HG03354 (cell line): ENCODE measurements at regions not wholly inside any gene's neighbourhood (a gene's known extent, or its start where the extent isn't known, plus 50 kb on each side); places are given as distances from the start of the nearest gene placed in this dataset.

Experiments
- ATAC-seq: cut with Tn5 transposase; IDR thresholded peaks from one replicate; pipeline ENCODE4 v1.9.1; 2021; ENCODE audit warnings: mild to moderate bottlenecking; ENCODE audit not compliant: unreplicated experiment, poor library complexity, severe bottlenecking

DNA sequence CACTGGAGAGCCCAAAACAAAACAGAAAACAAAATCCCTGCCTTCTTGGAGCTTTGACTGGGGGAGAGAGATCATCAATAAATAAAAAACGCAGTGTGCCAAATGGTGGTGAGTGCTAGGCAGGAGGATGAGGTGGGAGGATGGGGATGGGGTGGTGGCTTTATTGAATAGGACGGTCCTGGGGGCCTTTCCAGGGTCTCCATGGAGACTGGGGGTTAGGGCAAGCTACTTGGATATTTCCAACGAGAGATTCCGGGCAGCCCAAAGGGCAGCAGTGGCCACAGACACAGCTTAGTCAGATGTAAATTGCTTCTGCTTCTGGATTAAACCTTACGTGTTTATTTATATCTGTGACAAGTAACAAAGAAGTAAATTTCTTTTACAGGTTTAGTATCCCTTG is 700.1 kb downstream of the QKI start:
- ATAC-seq, result no peak

DNA sequence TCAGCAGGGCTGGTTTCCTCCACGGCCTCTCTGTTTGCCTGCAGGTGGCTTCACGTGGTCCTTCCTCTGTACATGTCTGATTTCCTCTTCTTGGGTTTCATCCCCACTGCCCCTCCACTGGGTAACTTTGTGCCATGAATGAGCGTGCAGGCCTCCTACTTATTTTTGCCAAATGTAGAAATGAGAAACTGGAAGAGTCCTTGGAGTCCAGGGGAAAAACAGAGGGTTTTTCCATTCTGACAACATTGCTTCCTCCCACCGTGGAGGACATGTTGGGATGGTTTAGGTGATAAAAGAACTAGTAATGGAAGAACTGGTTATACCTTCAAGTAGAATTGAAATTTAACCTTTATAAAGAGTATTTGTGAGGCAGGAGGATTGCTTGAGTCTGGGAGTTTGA is 699.5 kb downstream of the QKI start:
- no peak for ATAC-seq

DNA sequence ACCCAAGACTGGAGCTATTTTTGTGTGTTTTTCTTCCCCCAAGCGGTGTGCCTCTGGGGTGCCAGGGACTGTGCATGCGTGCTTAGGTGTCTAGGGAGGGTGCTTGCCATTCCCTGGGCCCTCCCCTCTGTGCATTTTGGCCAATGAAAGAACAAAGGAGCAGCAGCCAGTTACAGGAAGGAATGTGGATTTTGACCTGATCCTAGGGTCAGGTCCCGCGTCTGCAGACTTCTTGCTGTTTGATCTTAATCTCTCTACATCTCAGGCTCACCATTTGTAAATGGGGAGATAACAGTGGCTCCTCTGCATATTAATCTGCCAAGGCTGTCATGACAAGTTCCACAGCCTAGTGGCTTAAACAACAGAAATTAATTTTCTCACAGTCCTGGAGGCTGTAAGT is 699.1 kb downstream of the QKI start:
- no peak for ATAC-seq

DNA sequence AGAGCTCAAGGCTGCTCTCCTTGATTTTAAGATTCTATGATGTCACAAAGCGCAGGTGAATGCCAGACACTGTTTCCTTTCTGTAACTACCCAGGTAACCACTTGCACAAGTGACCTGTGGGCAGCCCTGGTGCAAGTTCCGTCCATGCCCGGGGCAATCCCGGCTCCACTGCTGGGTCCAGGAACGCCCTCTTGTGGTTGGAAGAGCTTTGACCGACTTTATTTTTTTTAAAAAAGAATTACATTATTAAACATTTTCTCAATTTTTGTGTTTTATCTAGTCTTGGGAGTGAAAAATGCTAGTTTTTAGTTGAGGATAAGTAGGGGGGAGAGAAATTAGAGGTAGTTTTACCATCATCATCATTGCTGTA is 695.2 kb downstream of the QKI start:
- no peak for ATAC-seq

DNA sequence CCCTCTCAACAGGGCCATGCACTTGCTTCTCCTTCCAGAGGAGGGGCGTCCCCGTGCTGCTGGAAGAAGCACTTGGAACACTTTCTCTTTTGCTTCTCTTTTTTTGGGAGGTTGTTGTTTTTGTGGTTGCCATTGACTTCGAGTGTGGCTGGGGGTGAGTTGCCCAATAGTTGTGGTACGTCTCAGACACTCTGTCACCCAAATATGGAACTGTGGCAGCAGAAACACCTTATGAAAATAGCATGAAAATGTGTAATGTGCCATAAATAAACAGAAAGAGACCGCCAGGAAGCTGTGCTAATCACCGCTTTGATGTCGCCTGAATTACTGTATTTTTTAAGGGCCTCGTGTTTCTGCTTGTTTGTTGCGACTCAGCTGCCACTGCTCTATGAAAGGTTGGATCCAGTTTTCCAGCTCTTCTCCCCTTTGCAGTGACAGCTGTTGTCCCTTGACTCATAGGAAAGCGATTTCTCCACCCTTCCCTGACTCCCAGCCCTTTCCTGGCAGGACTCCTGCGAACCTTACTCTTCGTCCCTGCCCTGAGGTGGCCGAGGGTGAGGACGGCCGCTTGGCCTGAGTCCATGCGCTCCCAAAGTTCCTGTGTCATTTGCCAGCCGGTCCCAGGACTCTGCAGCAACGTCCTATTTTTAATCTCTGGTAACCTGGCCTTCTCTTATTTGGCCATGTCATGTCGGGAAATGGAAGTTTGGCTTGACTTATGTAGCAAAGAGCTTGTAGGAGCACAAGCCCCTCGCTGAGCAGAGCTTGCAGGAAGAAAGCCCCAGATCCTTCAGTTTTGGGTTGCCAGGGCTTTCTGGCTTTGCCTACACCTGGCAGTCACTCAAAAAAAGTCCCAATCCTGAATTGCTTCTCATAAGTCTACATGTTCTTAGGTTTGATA is 694.6 kb downstream of the QKI start:
- ATAC-seq, result no peak

DNA sequence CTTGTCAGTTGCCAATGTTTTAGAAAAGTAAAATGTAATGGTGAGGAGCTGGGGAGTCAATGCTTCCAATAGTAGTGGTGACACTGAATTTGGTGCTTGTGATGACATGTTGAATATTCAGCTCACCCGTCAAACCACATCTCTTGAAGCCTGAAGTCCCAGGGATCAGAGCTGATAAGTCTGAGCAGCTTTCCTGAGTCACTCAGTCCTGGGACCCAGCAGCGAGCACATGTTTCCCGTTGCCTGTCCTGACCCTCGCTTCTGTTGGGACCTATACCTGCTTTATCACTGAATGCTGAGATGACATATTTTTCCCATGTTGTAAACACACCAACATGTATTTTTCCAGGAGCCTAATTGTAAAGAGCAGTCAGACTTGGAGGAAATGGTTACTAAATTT is 693.6 kb downstream of the QKI start:
- ATAC-seq, result no peak

DNA sequence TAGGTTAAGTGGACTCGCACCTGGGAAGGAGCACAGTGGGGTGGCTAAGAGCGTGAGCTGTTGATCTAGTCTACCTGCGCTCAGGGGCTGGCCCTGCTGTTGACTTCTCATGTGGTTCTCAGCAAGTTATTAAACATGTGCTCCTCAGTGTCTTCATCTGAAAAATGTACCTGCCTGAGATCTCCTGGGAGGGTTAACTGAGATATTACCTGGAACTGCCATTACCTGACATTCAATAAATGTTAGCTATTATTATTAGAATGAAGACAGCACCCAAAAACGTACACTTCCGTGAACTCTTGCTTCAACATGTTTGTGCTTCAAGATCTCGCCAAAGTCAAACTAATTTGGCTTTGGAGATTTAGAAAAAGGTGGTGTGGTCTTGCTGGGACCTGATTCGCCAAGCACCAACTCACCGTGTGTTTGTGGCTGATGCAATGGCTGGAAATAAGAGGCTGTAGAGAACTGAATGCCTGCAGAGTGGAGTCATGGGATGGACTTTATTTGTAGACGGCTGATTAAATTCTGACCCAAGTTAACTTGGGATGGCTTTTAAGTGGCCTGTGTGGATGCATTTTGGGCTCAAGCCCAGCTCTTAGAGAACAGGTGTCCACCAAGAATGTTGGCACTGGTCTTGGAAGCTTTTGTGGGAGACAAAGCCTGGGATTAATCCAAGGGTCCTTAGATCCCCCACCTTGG is 692.9 kb downstream of the QKI start:
- ATAC-seq, result no peak

DNA sequence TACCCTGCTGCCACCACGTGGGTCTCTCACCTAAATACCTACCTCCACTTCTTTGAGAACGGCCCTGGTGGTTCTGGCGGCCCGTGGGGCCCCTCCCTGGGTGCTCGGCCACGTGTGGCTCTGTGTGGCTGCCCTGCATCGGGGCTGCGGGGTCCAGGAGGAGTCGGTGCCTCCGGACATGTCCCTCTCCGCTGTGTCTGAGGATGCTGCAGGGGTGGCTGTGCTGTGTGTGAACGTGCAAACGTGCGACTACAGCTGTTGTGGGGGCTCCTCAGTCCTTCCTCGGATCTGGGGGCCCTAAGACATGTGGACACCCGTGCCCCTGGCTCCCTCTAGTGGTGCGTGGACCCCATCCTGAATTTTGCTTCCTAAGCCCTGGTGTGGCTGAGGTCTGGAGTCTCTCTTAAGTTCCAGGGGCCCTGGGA is 691.8 kb downstream of the QKI start:
- ATAC-seq, result no peak

DNA sequence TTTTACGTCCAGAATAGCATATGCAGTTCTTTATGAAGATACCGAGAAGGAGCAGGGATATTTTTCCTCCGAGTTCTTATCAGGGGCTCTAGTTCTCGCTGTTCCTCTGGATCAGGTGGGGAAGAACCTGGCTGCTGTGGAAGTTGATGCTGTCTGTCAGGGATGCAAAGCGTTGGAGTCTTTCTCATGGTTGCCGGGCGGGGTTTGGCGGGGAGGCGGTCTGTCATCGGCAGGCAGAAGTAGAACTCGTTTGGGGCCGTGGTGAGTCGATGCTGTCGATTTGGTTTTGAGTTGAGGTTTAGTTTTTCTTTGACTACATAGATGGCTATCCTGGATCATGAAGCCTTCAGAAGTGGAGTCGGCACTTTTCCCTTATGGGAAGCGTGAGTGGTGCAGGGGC is 691.2 kb downstream of the QKI start:
- ATAC-seq, result no peak

DNA sequence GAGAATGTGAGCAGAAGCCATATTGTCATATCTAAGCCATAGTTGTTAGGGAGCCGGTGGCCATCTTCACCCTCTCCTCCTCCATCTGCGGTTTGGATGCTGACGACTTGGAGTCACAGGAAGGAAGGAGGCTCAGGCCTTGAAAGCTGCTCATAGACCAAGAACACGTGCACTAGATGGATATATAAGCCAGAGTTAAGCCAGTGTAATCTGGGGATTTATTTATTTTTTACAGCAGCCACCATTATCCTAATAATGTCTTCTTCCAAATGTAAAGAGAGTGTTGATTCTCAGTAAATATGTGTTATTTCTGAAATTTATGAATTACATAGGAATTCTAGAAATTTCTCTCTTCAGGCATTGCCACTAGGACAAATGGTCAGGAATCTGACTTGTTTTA is 689.9 kb downstream of the QKI start:
- no peak for ATAC-seq

DNA sequence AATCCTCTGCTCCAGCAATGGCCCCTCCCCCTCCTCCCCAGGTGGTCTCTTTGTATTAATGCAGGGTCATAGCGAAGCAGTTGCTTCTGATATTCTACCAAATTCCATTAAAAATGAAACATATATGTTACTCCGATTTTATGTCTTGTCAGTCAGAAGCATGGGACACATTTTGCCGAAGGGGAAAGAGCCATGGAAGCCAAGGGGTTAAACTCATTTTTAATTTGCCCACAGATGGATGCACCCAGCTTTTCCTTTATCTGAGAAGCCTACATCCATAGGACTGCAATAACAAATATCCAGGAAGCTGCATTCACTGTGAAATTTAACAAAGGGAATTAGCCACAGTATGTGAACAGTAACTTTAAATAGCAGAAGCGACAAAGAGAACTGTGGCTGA is 688.2 kb downstream of the QKI start:
- no peak for ATAC-seq

DNA sequence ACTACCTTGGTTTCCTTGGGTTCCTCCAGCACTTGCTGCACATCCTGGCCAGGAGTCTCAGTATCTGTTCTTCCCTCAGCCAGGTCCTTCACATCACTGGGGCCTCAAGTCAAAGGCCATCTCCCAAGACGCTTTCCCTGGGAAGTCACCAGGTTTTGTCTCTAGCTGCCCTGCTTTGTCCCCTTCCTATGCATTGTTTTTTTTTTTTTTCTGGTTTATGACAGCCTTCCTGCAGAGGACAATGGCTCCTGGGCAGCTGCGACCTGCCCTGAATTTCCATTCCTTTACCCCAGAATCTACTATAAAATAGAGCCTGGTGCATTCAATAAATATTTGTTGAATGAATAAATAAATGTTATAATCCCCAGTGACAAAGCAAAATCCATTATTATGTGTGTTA is 687.3 kb downstream of the QKI start:
- ATAC-seq, result no peak

DNA sequence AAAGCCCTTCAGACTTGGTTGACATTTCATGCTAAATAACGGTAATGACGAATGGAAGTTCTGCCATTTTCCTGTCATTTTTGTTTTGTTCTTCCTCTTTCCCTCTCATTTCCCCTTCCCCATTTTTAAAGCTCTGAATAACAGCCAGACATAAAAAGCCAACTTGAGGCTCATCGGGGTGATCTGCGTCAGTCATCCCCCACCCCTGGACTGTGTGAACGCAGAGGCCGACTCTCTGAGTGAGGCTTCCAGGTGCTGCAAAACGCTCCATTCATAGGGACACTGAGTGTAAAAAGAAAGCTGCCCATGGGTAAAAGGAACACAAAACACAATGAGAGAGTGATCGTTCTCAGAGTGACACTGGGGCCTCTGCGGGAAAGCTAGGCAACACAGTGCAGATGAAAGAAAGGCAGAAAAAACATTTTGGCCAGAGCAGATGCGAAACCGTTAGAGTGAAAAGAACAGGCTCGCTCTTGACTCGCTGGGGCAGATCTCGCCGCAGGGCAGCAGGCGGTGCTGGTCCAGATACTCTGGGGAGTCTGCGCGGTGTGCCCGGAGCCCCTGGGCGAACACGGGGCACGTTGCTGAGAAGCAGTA is 684.8 kb downstream of the QKI start:
- ATAC-seq, result no peak

DNA sequence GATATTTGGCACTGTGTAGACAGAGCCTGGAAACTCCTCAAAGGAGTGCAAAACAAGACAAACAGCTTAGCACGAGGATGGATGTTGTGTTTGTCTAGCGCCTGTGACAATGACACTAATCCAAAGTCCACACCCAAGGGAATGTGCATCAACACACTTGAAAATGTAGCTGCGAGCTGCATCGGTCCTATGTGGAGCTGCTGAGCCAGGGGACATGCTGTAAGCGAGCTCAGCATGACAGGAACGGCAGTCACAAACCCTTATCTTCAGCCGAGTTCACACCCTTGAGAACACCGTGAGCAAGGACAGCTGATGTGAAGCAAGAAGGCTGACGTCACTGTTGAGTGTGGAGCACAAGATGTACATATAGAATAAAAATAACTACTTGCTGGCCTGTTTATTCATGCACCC is 684.3 kb downstream of the QKI start:
- no peak for ATAC-seq

DNA sequence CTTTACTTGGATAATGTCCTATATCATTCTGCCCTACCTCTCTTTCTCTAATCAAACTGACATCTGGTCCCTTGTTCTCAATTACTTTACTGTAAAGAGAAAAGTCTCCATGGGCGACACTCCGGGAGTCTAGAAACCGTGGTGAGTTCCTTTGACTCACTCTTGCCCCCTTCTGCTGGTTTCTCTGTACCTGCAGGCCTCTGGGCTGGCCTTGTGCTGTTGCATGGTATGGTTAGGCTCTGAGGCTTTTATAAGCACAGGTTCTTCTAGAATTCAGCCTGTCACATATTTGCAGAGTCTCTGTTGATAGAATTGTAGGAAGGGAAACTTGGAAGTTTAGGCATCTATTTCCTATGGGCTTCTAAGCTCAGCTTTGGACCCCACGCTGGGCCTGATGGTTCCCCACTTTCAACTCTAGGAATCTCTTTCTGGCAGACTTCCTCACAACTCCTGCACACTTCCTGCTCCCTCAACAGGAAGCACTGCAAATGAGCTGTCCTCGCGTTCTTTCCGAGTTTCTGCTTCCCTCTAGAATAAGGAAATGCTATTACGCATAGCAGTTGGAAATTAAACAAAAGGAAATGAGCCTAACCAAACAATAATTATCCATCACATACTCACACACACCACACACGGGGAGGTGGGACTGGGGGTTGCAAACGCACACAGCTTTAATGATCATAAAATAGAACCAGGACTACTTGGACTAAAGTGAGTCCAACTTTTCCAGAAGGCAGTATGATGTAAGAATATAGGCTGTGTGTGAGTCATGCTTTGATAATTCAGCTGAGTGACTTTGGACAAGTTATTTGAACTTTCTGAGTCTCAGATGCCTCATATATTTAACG is 683.3 kb downstream of the QKI start:
- ATAC-seq, result no peak

DNA sequence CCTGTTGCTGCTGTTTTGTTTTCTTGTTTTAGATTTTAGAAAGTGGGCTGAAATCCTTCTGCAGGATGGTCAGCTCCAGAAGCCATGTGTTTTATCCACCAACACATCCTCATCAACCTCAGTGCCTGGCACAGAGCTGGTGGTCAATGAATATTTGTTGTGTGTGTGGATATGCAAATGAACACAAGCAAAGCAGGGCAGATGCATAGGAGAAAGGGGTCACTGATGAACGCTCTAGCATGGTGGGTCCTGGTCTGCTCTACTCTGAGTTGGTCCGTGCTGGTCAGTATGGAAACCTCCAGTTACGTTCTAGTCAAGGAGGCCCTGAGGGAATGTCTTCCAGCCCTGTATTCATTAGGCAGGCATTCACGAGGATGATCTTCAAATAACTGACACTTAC is 682.5 kb downstream of the QKI start:
- ATAC-seq, result no peak

DNA sequence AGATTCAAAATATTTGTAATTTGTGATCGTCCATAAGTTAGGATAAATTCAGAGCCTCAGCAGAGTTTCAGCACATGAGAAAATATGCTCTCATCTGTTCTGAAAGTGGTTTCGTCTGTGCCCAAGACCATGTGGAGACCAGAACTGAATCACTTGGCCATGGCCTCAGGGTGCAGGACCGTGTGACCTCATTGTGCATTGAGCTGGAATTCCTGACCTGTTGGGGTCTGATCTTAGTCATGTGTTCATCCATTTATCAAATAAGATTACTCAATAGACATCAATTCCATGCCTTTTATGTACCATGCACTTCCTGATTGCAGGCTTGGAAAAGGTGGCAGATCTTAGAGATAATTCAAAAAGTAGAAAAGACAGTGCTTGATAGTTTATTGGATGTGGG is 680.5 kb downstream of the QKI start:
- no peak for ATAC-seq

DNA sequence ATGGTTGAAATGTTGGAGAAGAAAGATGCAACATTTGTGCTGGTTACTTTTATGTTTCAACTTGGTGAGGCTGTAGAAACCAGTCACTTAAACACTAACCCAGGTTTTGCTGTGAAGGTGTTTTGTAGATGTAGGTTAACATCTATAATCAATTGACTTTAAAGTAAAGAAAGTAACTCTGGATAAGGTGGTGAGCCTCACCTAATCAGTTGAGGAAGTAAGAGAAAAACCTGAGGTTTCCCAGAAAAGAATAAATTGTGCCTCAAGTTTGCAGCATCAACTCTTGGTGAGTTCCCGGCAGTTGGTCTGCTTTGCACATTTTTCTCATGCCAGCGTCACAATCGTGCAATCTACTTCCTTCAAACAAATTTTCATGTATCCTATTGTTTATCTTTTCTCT is 673.4 kb downstream of the QKI start:
- ATAC-seq, result no peak

DNA sequence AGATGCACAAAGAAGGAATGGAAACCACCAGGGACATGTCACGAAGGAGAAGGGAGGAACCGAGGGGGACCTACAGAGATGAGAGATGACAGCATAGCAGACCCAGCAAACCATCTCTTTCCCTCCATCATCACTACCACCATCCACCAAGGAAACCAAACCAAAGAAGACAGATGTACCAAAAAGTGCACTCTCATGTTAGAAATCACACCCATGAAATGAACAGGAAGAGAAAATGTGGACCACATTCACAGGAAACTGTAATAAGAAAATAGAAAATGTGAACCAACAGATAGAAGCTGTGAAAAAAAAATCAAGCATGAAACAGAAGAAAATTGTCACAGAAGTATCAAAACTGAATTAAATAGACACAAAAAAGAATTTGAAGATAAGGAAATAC is 672.7 kb downstream of the QKI start:
- ATAC-seq, result no peak
